ENCODE measurements at regions not wholly inside any gene's neighbourhood (a gene's known extent, or its start where the extent isn't known, plus 50 kb on each side); places are given as distances from the start of the nearest gene placed in this dataset.

GRCh38 chr6:153580776-153581175 lies 449.7 kb upstream of the RGS17 start:
- TF ChIP-seq, protein P1, sequence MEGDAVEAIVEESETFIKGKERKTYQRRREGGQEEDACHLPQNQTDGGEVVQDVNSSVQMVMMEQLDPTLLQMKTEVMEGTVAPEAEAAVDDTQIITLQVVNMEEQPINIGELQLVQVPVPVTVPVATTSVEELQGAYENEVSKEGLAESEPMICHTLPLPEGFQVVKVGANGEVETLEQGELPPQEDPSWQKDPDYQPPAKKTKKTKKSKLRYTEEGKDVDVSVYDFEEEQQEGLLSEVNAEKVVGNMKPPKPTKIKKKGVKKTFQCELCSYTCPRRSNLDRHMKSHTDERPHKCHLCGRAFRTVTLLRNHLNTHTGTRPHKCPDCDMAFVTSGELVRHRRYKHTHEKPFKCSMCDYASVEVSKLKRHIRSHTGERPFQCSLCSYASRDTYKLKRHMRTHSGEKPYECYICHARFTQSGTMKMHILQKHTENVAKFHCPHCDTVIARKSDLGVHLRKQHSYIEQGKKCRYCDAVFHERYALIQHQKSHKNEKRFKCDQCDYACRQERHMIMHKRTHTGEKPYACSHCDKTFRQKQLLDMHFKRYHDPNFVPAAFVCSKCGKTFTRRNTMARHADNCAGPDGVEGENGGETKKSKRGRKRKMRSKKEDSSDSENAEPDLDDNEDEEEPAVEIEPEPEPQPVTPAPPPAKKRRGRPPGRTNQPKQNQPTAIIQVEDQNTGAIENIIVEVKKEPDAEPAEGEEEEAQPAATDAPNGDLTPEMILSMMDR (IDR thresholded peaks at IDR 0.05): no peak
- no peak for TF ChIP-seq ZFX (IDR thresholded peaks at IDR 0.05; ENCODE audit: borderline replicate concordance)
- no peak overlapping the region for H3K27ac ChIP-seq

DNA sequence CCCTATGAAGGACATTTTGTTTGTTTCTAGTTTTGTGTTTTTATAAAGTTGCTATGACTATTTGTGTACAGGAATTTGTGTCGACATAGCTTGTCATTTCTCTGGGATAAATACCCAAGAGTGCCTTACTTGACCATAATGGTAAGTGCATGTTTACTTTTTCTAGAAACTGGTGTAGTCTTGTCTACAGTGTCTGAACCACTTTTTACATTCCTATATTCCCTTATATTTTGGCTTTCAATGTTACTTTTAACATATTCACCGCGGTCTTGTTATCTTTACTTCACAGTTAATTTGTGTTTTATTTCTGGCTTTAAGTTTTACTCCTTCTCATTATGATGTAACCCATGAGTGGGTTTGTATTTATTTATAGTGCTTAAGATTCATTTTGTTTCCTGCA lies 444.4 kb upstream of the RGS17 start:
- no peak for TF ChIP-seq ZFX (IDR thresholded peaks at IDR 0.05; ENCODE audit: borderline replicate concordance)
- TF ChIP-seq, protein P1 (IDR thresholded peaks at IDR 0.05): no peak
- H3K27ac ChIP-seq: no peak overlapping the region

DNA sequence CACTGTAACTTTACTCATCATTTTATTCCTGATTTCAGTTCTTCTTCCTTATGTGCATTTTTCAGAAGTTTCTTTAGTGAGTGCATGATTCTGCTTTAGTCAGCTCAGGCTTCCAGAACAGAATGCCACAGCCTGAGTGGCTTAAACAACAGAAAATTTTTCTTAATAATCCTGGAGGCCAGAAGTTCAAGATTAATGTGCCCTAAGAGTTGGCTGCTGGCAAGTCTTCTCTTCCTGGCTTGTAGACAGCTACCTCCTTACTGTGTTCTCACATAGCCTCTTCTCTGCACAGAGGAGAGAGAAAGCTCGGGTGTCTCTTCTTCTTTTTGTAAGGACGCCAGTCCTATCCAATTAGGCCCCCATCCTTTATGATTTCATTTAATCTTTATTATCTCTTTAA lies 443.1 kb upstream of the RGS17 start:
- no peak overlapping the region for H3K27ac ChIP-seq
- TF ChIP-seq, protein P1 (IDR thresholded peaks at IDR 0.05): no peak
- no peak for TF ChIP-seq ZFX (IDR thresholded peaks at IDR 0.05; ENCODE audit: borderline replicate concordance)

DNA sequence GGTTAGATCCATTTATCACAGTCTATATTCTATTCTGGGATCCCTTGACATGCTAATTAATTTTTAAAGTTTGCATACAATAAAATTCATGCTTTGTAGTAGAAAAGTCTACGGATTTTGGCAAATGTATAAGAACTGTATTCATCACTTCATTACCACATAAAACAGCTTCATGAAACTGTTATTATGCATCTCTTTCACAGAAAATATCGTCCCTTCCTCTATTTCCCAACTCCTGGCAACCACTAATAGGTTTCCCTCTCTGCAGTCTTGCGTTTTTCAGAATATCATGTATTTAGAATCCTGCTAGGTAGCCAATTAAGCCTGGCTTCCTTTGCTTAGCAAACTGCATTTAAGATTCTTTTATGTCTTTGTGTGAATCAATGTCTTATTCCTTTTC lies 441.3 kb upstream of the RGS17 start:
- TF ChIP-seq, protein P1 (IDR thresholded peaks at IDR 0.05): no peak
- TF ChIP-seq ZFX (IDR thresholded peaks at IDR 0.05; ENCODE audit: borderline replicate concordance): no peak
- no peak overlapping the region for H3K27ac ChIP-seq

GRCh38 chr6:153568628-153569027 lies 437.5 kb upstream of the RGS17 start:
- TF ChIP-seq ZFX (IDR thresholded peaks at IDR 0.05; ENCODE audit: borderline replicate concordance): no peak
- TF ChIP-seq, protein P1 (IDR thresholded peaks at IDR 0.05): no peak
- H3K27ac ChIP-seq: no peak overlapping the region

- TF ChIP-seq, protein P1 (IDR thresholded peaks at IDR 0.05): no peak
- TF ChIP-seq ZFX (IDR thresholded peaks at IDR 0.05; ENCODE audit: borderline replicate concordance): no peak
- H3K27ac ChIP-seq: peak overlapping the region; percentile 28; the same call in 1 of the 2 replicates
Observed at GRCh38 chr6:153564803-153565202, 433.7 kb upstream of the RGS17 start.

GRCh38 chr6:153563001-153563400 lies 431.9 kb upstream of the RGS17 start:
- H3K27ac ChIP-seq: no peak overlapping the region
- TF ChIP-seq, protein P1 (IDR thresholded peaks at IDR 0.05): peak; percentile 36; the same call in 1 of the 2 replicates
- no peak for TF ChIP-seq ZFX (IDR thresholded peaks at IDR 0.05; ENCODE audit: borderline replicate concordance)
